ENCODE measurements at regions not wholly inside any gene's neighbourhood (a gene's known extent, or its start where the extent isn't known, plus 50 kb on each side); places are given as distances from the start of the nearest gene placed in this dataset.

DNA sequence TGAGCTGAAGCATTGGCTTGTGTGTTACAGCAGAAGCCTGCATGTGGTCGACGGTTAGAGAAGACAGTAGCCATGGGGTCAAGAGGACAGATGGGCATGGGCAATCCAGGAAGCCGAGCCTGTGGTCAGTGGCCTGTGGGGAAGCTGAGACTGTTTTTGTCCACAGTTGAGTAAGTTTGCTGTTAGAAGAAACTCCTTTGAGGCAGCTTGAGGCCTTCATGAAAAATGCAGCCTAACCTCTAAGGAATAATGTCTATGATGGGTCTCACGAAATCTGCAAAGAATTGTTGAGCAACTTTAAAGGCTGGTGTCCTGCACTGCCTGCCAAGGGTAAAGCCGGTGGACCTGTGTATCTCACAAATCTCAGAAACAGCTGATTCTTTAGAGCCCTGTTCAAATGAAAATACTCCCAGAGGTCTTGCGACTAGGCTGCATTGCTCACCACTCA, 322.4 kb downstream of the SETD4 start:
- TF ChIP-seq, protein P1, sequence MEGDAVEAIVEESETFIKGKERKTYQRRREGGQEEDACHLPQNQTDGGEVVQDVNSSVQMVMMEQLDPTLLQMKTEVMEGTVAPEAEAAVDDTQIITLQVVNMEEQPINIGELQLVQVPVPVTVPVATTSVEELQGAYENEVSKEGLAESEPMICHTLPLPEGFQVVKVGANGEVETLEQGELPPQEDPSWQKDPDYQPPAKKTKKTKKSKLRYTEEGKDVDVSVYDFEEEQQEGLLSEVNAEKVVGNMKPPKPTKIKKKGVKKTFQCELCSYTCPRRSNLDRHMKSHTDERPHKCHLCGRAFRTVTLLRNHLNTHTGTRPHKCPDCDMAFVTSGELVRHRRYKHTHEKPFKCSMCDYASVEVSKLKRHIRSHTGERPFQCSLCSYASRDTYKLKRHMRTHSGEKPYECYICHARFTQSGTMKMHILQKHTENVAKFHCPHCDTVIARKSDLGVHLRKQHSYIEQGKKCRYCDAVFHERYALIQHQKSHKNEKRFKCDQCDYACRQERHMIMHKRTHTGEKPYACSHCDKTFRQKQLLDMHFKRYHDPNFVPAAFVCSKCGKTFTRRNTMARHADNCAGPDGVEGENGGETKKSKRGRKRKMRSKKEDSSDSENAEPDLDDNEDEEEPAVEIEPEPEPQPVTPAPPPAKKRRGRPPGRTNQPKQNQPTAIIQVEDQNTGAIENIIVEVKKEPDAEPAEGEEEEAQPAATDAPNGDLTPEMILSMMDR (IDR thresholded peaks at IDR 0.05): no peak
- Histone ChIP-seq H3K27ac (peak overlapping the region; percentile 1 to 68), H3K4me3 (no peak overlapping the region)
- no peak for DNase-seq (ENCODE audit: low spot score)

DNA sequence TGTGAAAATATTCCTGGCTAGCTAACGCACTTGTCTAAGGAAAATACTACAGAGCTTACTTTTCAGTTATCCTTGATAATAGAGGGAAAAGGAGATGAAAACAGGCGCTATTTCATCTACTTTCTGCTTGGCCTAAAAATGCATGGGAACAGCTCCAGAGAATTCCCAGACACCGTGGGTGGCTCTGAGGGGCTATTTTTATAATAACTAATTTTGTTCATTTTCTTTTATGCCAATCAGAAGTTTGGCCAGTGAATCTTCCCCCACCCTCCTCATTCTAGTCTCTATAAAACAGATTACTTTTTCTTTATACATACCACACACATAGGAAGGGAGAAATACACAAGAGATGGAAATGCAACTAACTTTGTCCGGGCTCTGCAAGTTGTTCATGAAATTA, 322.9 kb downstream of the SETD4 start:
- Histone ChIP-seq H3K4me3 (no peak overlapping the region), H3K27ac (peak overlapping the region in 1 of 2 donors; percentile 68)
- TF ChIP-seq, protein P1 (IDR thresholded peaks at IDR 0.05): no peak
- DNase-seq (ENCODE audit: low spot score): no peak

DNA sequence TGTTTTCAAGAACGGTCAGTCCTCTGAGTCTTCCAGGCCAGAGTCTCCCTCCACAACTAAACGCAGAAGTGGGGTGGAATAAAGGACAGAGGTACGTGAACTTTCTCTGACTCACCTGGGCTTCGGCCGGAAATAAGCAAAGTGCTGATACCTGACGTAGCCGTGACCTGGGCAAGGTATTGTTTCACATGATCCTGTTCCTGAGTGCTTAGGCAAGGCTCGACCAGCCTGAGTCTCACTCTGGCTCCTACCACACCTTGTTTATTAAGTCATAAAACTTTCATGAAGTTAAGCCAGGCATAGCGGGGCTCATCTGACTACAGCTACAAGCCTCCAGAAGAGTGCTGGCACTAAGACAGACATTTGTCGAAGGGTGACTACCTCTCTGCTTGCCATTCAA, 327.5 kb downstream of the SETD4 start:
- no peak for DNase-seq (ENCODE audit: low spot score)
- H3K27ac ChIP-seq: no peak overlapping the region
- TF ChIP-seq, protein P1 (IDR thresholded peaks at IDR 0.05): no peak
- H3K4me3 ChIP-seq: no peak overlapping the region

DNA sequence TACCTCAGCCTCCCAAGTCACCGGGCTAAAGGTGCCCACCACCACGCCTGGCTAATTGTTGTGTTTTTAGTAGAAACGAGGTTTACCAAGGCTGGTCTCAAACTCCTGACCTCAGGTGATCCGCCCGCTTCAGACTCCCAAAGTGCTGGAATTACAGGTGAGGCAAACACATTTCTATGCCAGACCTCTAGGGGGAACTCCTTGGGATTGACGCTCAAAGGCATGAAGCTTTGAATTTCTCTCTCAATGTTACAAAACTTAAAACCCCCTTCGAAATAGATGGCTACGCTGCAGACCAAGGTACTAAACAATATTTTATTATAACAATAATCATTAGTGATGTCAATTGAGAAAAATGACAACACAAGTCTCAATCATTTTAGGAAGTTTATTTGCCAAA, 330.0 kb downstream of the SETD4 start:
- TF ChIP-seq, protein P1 (IDR thresholded peaks at IDR 0.05): no peak
- Histone ChIP-seq H3K27ac (no peak overlapping the region), H3K4me3 (no peak overlapping the region)
- DNase-seq (ENCODE audit: low spot score): no peak

DNA sequence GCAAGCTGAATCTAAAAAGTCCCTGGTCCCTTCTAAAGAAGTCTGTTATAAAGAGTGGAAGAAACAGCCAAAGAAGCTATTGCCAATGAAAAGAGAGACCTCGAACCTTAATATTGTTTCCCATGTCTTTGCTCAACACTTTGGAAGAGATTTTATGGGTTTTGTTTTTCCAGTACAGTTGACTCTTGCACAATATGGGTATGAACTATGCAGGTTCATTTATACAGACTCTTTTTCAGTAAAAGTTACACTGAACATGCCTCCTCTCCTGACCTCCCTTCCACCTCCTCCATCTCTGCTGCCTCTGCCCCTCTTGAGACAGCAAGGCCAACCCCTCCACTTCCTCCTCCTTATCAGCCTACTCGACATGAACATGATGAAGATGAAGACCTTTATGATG, 332.5 kb downstream of the SETD4 start:
- Histone ChIP-seq H3K4me3 (no peak overlapping the region), H3K27ac (no peak overlapping the region)
- TF ChIP-seq, protein P1 (IDR thresholded peaks at IDR 0.05): no peak
- no peak for DNase-seq (ENCODE audit: low spot score)

DNA sequence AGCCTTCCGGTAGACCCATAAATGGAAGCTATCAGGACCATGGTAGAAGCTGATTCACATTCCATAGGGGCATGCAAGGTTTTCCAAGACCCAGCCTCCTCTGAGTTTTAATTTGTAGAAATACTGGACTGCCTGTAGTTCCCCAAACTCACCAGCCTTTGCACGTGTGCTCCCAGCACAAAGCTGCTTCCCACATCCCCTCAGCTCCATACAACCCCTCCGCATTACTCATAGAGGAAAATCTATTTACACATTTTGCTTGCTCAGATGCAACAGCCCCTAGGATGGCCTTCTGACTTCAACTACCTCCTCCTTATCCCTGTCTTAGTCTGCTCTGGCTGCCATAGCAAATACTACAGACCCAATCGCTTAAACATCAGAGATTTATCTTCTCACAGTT, 336.2 kb downstream of the SETD4 start:
- Histone ChIP-seq H3K27ac (no peak overlapping the region), H3K4me3 (no peak overlapping the region)
- TF ChIP-seq, protein P1 (IDR thresholded peaks at IDR 0.05): no peak
- DNase-seq (ENCODE audit: low spot score): no peak

DNA sequence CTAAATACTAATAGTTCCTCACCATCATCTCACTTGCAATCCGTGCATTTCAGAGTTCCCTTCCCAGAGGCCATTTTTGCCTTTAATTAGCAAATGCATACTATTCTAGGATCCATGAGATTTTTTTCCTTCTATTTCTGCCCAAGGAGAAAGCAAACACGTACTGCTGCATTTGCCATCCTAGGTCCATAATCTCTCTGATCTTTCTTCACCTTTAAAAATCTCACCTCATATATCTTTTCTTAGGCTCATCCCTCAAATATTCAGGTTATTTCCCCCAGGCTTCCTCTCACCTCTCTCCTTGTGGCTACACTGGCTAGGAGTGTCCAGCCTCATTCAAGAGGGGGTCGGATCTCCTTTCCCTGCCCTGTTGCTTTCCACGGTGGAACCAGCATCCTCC, 338.6 kb downstream of the SETD4 start:
- Histone ChIP-seq H3K27ac (no peak overlapping the region), H3K4me3 (no peak overlapping the region)
- TF ChIP-seq, protein P1 (IDR thresholded peaks at IDR 0.05): no peak
- DNase-seq (ENCODE audit: low spot score): no peak
